Smooth muscle cell (in vitro differentiated cells): ENCODE measurements at regions not wholly inside any gene's neighbourhood (a gene's known extent, or its start where the extent isn't known, plus 50 kb on each side); places are given as distances from the start of the nearest gene placed in this dataset.
"Not testable (repeated sequence)": the region's sequence is repeated elsewhere in the genome, so short reads cannot be mapped to it uniquely, and the experiment has no call there.

Source experiments
- DNase-seq: peaks from one replicate; lab custom pipeline; 2025; ENCODE audit not compliant: unreplicated experiment; lab: John Stamatoyannopoulos, UW
- H2AFZ ChIP-seq: fragments of 200-600 bp; sonication (generic); 2 replicates; pipeline ENCODE4 v1.6.0; 2016; ENCODE audit warnings: antibody characterized with exemption, low read depth, mild to moderate bottlenecking
- H3F3A ChIP-seq: fragments of 200-600 bp; sonication (generic); 2 replicates; pipeline ENCODE4 v1.6.0; 2017; ENCODE audit warnings: antibody characterized with exemption, low read depth
- H3K27ac ChIP-seq: fragments of 200-600 bp; sonication (generic); 2 replicates; pipeline ENCODE4 v1.5.1; 2016; ENCODE audit warnings: low read depth, mild to moderate bottlenecking
- H3K27me3 ChIP-seq: fragments of 200-600 bp; sonication (generic); 2 replicates; pipeline ENCODE4 v1.6.1; 2016; ENCODE audit warnings: low read depth, mild to moderate bottlenecking
- H3K36me3 ChIP-seq: fragments of 200-600 bp; sonication (generic); 2 replicates; pipeline ENCODE4 v1.5.1; 2016; ENCODE audit warnings: low read depth
- H3K4me1 ChIP-seq: fragments of 200-600 bp; sonication (generic); 2 replicates; pipeline ENCODE4 v1.5.1; 2016; ENCODE audit warnings: low read depth
- H3K4me2 ChIP-seq: fragments of 200-600 bp; sonication (generic); 2 replicates; pipeline ENCODE4 v1.6.0; 2016; ENCODE audit warnings: mild to moderate bottlenecking
- H3K4me3 ChIP-seq: fragments of 200-600 bp; sonication (generic); 2 replicates; pipeline ENCODE4 v1.5.1; 2016; ENCODE audit warnings: mild to moderate bottlenecking
- H3K79me2 ChIP-seq: fragments of 200-600 bp; sonication (generic); 2 replicates; pipeline ENCODE4 v1.6.0; 2016; ENCODE audit warnings: low read depth, mild to moderate bottlenecking
- H3K9ac ChIP-seq: fragments of 200-600 bp; sonication (generic); 2 replicates; pipeline ENCODE4 v1.6.0; 2016; ENCODE audit warnings: low read depth
- H3K9me3 ChIP-seq: fragments of 200-600 bp; sonication (generic); replicated peaks from 2 replicates; pipeline ENCODE4 v1.5.1; 2016; ENCODE audit warnings: low read depth
- H4K20me1 ChIP-seq: fragments of 200-600 bp; sonication (generic); 2 replicates; pipeline ENCODE4 v1.6.0; 2016; ENCODE audit warnings: low read depth
- WGBS: methylation state at CpG from one replicate; pipeline ENCODE4 v1.1.7; 2016; ENCODE audit warnings: low lambda C conversion rate; 5-methylcytosine and 5-hydroxymethylcytosine counted together
- TF ChIP-seq, protein P1 (sequence below): fragments of 200-600 bp; sonication (generic); IDR thresholded peaks from 2 replicates; pipeline ENCODE4 v1.5.1; 2017; ENCODE audit warnings: borderline replicate concordance, mild to moderate bottlenecking, antibody characterized with exemption; ENCODE audit not compliant: insufficient read depth, poor library complexity, severe bottlenecking

DNA sequence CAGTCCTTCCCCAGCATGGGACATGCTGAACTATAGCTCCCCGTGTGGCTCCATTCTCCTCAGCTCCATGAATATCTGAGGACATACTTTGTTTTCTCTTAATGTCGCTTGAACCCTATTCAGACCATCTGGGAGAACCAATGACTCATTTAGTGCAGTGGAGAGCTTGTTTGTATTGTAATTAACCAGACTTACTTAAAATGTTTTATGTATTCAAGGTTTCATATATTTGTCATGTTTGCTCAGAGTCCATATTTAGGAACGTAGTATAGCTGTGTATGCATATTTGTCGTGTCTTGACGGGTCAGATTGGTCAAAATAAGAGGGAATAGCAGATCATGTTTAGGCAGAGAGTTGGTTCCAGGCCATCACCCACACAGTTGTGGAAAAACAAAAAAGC lies 150.1 kb upstream of the NTRK2 start:
- Histone ChIP-seq H3K9me3 (no peaks in the 10 kb centered on the region), H3K27ac (no peak overlapping the region), H3K36me3 (no peaks in the 10 kb centered on the region), H3K9ac (no peak overlapping the region), H3K4me3 (no peak overlapping the region), H2AFZ (no peak overlapping the region), H4K20me1 (no peaks in the 10 kb centered on the region), H3K4me2 (no peak overlapping the region), H3K4me1 (peaks cover 9% of the 10 kb centered on the region), H3K79me2 (no peaks in the 10 kb centered on the region), H3F3A (no peaks in the 10 kb centered on the region), H3K27me3 (no peaks in the 10 kb centered on the region)
- DNase-seq, result no peak
- TF ChIP-seq, protein P1, sequence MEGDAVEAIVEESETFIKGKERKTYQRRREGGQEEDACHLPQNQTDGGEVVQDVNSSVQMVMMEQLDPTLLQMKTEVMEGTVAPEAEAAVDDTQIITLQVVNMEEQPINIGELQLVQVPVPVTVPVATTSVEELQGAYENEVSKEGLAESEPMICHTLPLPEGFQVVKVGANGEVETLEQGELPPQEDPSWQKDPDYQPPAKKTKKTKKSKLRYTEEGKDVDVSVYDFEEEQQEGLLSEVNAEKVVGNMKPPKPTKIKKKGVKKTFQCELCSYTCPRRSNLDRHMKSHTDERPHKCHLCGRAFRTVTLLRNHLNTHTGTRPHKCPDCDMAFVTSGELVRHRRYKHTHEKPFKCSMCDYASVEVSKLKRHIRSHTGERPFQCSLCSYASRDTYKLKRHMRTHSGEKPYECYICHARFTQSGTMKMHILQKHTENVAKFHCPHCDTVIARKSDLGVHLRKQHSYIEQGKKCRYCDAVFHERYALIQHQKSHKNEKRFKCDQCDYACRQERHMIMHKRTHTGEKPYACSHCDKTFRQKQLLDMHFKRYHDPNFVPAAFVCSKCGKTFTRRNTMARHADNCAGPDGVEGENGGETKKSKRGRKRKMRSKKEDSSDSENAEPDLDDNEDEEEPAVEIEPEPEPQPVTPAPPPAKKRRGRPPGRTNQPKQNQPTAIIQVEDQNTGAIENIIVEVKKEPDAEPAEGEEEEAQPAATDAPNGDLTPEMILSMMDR, result no peak
- 79% methylated on average over 5 of the region's 5 CpGs for WGBS

DNA sequence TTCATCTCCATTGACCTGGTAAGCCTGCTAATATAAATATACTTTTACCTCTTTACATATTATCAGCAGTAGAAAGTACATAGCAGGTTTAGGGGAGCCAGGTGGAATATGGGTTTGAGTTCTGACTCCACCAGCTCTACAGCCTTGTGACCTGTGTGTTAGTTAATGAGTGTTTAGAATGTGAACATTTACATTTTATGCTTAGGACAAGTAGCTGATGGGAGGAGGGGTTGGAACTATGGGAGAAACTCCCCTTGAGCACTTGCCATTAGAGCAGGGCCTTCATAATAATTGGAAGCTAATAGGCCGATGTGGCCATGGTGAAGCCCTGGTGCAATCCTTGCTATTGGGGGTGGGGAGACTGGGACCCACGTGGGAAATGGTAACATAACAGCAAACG lies 148.3 kb upstream of the NTRK2 start:
- Histone ChIP-seq H3K4me1 (peaks cover 9% of the 10 kb centered on the region), H3K36me3 (no peaks in the 10 kb centered on the region), H3K9ac (no peak overlapping the region), H3K9me3 (no peaks in the 10 kb centered on the region), H3K27me3 (no peaks in the 10 kb centered on the region), H3K4me2 (no peak overlapping the region), H4K20me1 (no peaks in the 10 kb centered on the region), H2AFZ (no peak overlapping the region), H3K4me3 (no peak overlapping the region), H3K79me2 (no peaks in the 10 kb centered on the region), H3K27ac (no peak overlapping the region), H3F3A (no peaks in the 10 kb centered on the region)
- 74% methylated on average over 3 of the region's 3 CpGs for WGBS
- TF ChIP-seq, protein P1, result no peak
- no peak for DNase-seq

DNA sequence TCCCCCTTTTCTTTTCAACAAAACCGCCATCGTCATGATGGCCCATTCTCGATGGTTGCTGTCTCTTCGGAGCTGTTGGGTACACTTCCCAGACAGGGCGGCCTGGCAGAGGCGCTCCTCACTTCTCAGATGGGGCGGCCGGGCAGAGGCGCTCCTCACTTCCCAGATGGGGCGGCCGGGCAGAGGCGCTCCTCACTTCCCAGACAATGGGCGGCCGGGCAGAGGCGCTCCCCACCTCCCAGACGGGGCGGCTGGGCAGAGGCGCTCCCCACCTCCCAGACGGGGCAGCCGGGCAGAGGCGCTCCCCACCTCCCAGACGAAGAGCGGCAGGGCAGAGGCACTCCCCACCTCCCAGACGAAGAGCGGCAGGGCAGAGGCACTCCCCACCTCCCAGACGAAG lies 143.3 kb upstream of the NTRK2 start:
- 96% methylated on average over 18 of the region's 26 CpGs for WGBS

DNA sequence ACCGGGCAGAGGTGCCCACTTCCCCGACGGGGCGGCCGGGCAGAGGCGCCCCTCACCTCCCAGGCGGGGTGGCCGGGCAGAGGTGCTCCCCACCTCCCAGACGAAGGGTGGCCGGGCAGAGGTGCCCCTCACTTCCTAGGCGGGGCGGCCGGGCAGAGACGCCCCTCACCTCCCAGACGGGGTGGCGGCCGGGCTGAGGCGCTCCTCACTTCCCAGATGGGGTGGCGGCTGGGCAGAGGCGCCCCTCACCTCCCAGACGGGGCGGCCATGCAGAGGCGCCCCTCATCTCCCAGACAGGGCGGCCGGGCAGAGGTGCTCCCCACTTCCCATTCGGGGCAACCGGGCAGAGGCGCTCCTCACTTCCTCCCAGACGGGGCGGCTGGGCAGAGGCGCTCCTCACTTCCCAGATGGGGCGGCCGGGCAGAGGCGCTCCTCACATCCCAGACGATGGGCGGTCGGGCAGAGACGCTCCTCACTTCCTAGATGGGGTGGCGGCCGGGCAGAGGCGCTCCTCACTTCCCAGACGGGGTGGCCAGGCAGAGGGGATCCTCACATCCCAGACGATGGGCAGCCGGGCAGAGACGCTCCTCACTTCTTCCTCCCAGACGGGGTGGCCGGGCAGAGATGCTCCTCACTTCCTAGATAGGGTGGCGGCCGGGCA lies 142.3 kb upstream of the NTRK2 start:
- DNase-seq, result not testable (repeated sequence)

More for the DNA sequence above, 143.3 kb upstream of the NTRK2 start:
- H3K9me3 ChIP-seq, H2AFZ ChIP-seq, H3K79me2 ChIP-seq, H3K4me1 ChIP-seq, H3K4me3 ChIP-seq, H3K4me2 ChIP-seq, DNase-seq, H3K27ac ChIP-seq, H3F3A ChIP-seq, H3K27me3 ChIP-seq, H3K9ac ChIP-seq, H3K36me3 ChIP-seq, H4K20me1 ChIP-seq: not testable (repeated sequence)

DNA sequence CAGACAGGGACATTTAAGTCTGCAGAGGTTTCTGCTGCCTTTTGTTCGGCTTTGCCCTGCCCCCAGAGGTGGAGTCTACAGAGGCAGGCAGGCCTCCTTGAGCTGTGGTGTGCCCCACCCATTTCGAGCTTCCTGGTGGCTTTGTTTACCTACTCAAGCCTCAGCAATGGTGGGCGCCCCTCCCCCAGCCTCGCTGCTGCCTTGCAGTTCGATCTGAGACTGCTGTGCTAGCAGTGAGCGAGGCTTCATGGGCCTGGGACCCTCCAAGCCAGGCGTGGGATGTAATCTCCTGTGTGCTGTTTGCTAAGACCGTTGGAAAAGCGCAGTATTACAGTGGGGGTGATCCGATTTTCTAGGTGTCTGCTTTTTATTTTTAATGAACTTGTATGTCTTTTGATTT lies 133.6 kb upstream of the NTRK2 start:
- not testable (repeated sequence) for H3K4me1 ChIP-seq, H3K9ac ChIP-seq, H3K27ac ChIP-seq, H3K27me3 ChIP-seq, H4K20me1 ChIP-seq, H3K36me3 ChIP-seq, H2AFZ ChIP-seq, H3K9me3 ChIP-seq, H3K79me2 ChIP-seq, H3K4me3 ChIP-seq, H3F3A ChIP-seq, DNase-seq, H3K4me2 ChIP-seq
- 37% methylated on average over 10 of the region's 10 CpGs for WGBS

More for the DNA sequence above, 142.3 kb upstream of the NTRK2 start:
- H3K79me2 ChIP-seq, H3K4me3 ChIP-seq, H3K36me3 ChIP-seq, H3K9me3 ChIP-seq, H4K20me1 ChIP-seq, H3K4me2 ChIP-seq, H3K9ac ChIP-seq, H3F3A ChIP-seq, H2AFZ ChIP-seq, H3K4me1 ChIP-seq, H3K27ac ChIP-seq, H3K27me3 ChIP-seq: not testable (repeated sequence)
- WGBS, result 97% methylated on average over 49 of the region's 49 CpGs
